H9 (cell line): ENCODE measurements at regions not wholly inside any gene's neighbourhood (a gene's known extent, or its start where the extent isn't known, plus 50 kb on each side); places are given as distances from the start of the nearest gene placed in this dataset.

Experiments used
- DNase-seq: peaks from one replicate; pipeline ENCODE4 v3.0.0-alpha.2; 2017
- H2AFZ ChIP-seq: one replicate; pipeline ENCODE4 v1.6.1; 2013; ENCODE audit warnings: mild to moderate bottlenecking, low read length, control low read depth, moderate library complexity
- H2AK5ac ChIP-seq: 2 replicates; pipeline ENCODE4 v1.6.1; 2013; ENCODE audit warnings: low read length, control low read depth, mixed read lengths; ENCODE audit not compliant: insufficient read length
- H2BK120ac ChIP-seq: one replicate; pipeline ENCODE4 v1.6.1; 2013; ENCODE audit warnings: low read depth, mild to moderate bottlenecking, low read length, control low read depth, inconsistent platforms; ENCODE audit not compliant: poor library complexity, severe bottlenecking
- H2BK12ac ChIP-seq: 2 replicates; pipeline ENCODE4 v1.6.1; 2013; ENCODE audit warnings: low read length, control low read depth, mixed read lengths, low read depth; ENCODE audit not compliant: insufficient read length
- H2BK15ac ChIP-seq: 2 replicates; pipeline ENCODE4 v1.6.1; 2013; ENCODE audit warnings: low read depth, low read length, control low read depth
- H2BK20ac ChIP-seq: one replicate; pipeline ENCODE4 v1.6.1; 2013; ENCODE audit warnings: low read depth, mild to moderate bottlenecking, low read length, control low read depth, inconsistent platforms; ENCODE audit not compliant: poor library complexity, severe bottlenecking
- H2BK5ac ChIP-seq: 2 replicates; pipeline ENCODE4 v1.6.1; 2013; ENCODE audit warnings: low read length, control low read depth, mixed read lengths; ENCODE audit not compliant: insufficient read length
- H3K14ac ChIP-seq: 2 replicates; pipeline ENCODE4 v1.6.1; 2013; ENCODE audit warnings: low read length, control low read depth; ENCODE audit not compliant: insufficient read depth
- H3K18ac ChIP-seq: 2 replicates; pipeline ENCODE4 v1.6.1; 2013; ENCODE audit warnings: low read depth, mild to moderate bottlenecking, mixed read lengths, low read length, control low read depth; ENCODE audit not compliant: insufficient read length
- H3K23ac ChIP-seq: 2 replicates; pipeline ENCODE4 v1.6.1; 2013; ENCODE audit warnings: low read length, control low read depth, mixed read lengths, low read depth; ENCODE audit not compliant: insufficient read length
- H3K23me2 ChIP-seq: 2 replicates; pipeline ENCODE4 v1.6.1; 2013; ENCODE audit warnings: low read depth, mild to moderate bottlenecking, mixed read lengths, low read length, control low read depth; ENCODE audit not compliant: insufficient read length, poor library complexity, severe bottlenecking
- H3K27ac ChIP-seq: 2 replicates; pipeline ENCODE4 v1.5.1; 2013; ENCODE audit warnings: low read length, control low read depth, mixed read lengths, low read depth; ENCODE audit not compliant: insufficient read length
- H3K27me3 ChIP-seq: 2 replicates; pipeline ENCODE4 v1.6.1; 2013; ENCODE audit warnings: low read length, control low read depth, inconsistent platforms; ENCODE audit not compliant: insufficient read depth
- H3K4ac ChIP-seq: 2 replicates; pipeline ENCODE4 v1.6.1; 2013; ENCODE audit warnings: low read depth, mild to moderate bottlenecking, control low read depth, inconsistent platforms, low read length, moderate library complexity
- H3K4me1 ChIP-seq: 2 replicates; pipeline ENCODE4 v1.6.1; 2013; ENCODE audit warnings: low read length, control low read depth, inconsistent platforms; ENCODE audit not compliant: insufficient read depth
- H3K4me2 ChIP-seq: 2 replicates; pipeline ENCODE4 v1.6.1; 2013; ENCODE audit warnings: low read length, control low read depth, mixed read lengths; ENCODE audit not compliant: insufficient read length, insufficient read depth
- H3K56ac ChIP-seq: 2 replicates; pipeline ENCODE4 v1.6.1; 2013; ENCODE audit warnings: low read depth, mild to moderate bottlenecking, mixed read lengths, low read length, control low read depth; ENCODE audit not compliant: insufficient read length
- H3K79me1 ChIP-seq: 2 replicates; pipeline ENCODE4 v1.6.1; 2013; ENCODE audit warnings: low read depth, mild to moderate bottlenecking, moderate library complexity, low read length, control low read depth, inconsistent platforms; ENCODE audit not compliant: insufficient read depth, poor library complexity, severe bottlenecking
- H3K79me2 ChIP-seq: 2 replicates; pipeline ENCODE4 v1.6.1; 2013; ENCODE audit warnings: low read length, control low read depth, inconsistent platforms; ENCODE audit not compliant: insufficient read depth
- H3K9ac ChIP-seq: 2 replicates; pipeline ENCODE4 v1.6.1; 2013; ENCODE audit warnings: low read length, control low read depth, mixed read lengths; ENCODE audit not compliant: insufficient read length; ENCODE audit errors: extremely low read depth
- H3K9me3 ChIP-seq: one replicate; pipeline ENCODE4 v1.6.1; 2013; ENCODE audit warnings: low read depth, low read length, inconsistent platforms; ENCODE audit not compliant: control insufficient read depth
- H3T11ph ChIP-seq: one replicate; pipeline ENCODE4 v1.6.1; 2013; ENCODE audit warnings: mild to moderate bottlenecking, low read length, control low read depth, inconsistent platforms
- H4K20me1 ChIP-seq: one replicate; pipeline ENCODE4 v1.6.1; 2013; ENCODE audit not compliant: control insufficient read depth, insufficient read length, insufficient read depth
- H4K5ac ChIP-seq: 2 replicates; pipeline ENCODE4 v1.6.1; 2013; ENCODE audit warnings: low read depth, mild to moderate bottlenecking, mixed read lengths, low read length, control low read depth; ENCODE audit not compliant: insufficient read length
- H4K8ac ChIP-seq: replicated peaks from 2 replicates; pipeline ENCODE4 v1.6.1; 2013; ENCODE audit warnings: low read length, control low read depth, mixed read lengths, low read depth; ENCODE audit not compliant: insufficient read length
- H4K91ac ChIP-seq: 2 replicates; pipeline ENCODE4 v1.6.1; 2013; ENCODE audit warnings: low read depth, mild to moderate bottlenecking, moderate library complexity, mixed read lengths, low read length, control low read depth; ENCODE audit not compliant: insufficient read length
- H3K27ac Mint-ChIP-seq, 3 experiments: 2 replicates in 2 of 3; 3 replicates in 1 of 3; pipeline ENCODE4 v1.8.0; 2020 to 2021; ENCODE audit warnings: mixed read lengths in 3 of 3, mild to moderate bottlenecking in 1 of 3, moderate library complexity in 1 of 3
- H3K27me3 Mint-ChIP-seq: 2 replicates; pipeline ENCODE4 v1.8.0; 2021; ENCODE audit warnings: low read depth, mild to moderate bottlenecking, moderate library complexity, mixed read lengths
- H3K36me3 Mint-ChIP-seq, 3 experiments: 2 replicates in 2 of 3; 3 replicates in 1 of 3; pipeline ENCODE4 v1.8.0; 2020 to 2021; ENCODE audit warnings: low read depth in 3 of 3, mixed read lengths in 3 of 3; ENCODE audit not compliant: insufficient read depth in 1 of 3
- H3K4me1 Mint-ChIP-seq, 2 experiments: 2 replicates each; pipeline ENCODE4 v1.8.0; 2020; ENCODE audit warnings: mixed read lengths in 2 of 2
- H3K4me3 Mint-ChIP-seq, 2 experiments: 2 replicates in 1 of 2; 3 replicates in 1 of 2; pipeline ENCODE4 v1.8.0; 2020 to 2021; ENCODE audit warnings: mild to moderate bottlenecking in 2 of 2, mixed read lengths in 2 of 2, moderate library complexity in 1 of 2
- H3K9me3 Mint-ChIP-seq, 2 experiments: 2 replicates in 1 of 2; 3 replicates in 1 of 2; pipeline ENCODE4 v1.8.0; 2020; ENCODE audit warnings: mild to moderate bottlenecking in 2 of 2, mixed read lengths in 2 of 2, moderate library complexity in 1 of 2
- WGBS: extraction: QIAGEN DNeasy Blood & Tissue Kit; methylation state at CpG from one replicate; pipeline ENCODE4 v1.1.7; 2013; ENCODE audit warnings: missing lambda C conversion rate, low lambda C conversion rate, mixed read lengths; ENCODE audit not compliant: insufficient read length; ENCODE audit errors: extremely low coverage; 5-methylcytosine and 5-hydroxymethylcytosine counted together
- TF ChIP-seq, protein P1 (sequence below): fragments of 200-600 bp; sonication (generic); conservative IDR thresholded peaks from 3 replicates; pipeline ENCODE4 v1.8.0; 2021; ENCODE audit warnings: antibody characterized with exemption, mild to moderate bottlenecking

DNA sequence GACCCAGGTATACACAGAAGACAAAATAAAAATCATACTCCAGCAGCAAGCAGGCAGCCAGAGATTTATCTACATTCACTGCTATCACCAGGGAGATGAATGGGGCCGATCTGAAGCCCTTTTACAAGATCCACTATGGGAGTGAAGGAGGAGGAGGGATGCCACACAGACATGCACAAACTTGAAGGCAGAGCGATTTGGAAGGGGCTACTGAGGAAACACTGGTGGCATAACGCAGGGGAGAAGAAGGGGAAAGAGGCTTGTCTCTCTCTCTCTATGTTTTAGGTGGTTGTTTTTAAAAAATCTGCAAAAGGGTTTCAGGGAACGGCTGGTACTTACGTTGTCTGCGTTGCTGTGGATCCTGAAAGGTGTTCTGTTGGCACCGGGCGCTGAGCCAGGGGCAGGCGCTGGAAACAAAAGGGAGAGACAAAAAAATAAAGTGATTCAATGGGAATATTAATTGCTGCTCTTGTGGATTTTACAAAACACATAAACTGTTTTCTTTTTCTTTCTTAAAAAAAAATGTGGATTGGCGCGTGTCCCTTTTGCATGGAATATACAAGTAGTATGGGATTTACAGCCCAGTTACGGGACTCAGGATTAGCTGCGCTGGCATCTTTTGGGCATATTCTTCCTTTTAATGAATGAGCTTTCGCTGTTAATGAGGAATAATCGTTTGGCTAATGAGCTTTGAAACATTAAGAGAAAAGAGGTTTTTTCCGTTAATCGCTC, 255.3 kb upstream of the PMFBP1 start:
- H3K23ac ChIP-seq, result no peak overlapping the region
- no peaks in the 10 kb centered on the region for H3K9me3 ChIP-seq
- H3K9me3 Mint-ChIP-seq, result peaks cover 0 to 7% of the 10 kb centered on the region in 2 experiments; a peak in 2 of 5 replicates
- H4K20me1 ChIP-seq, result no peaks in the 10 kb centered on the region
- no peak overlapping the region for H3T11ph ChIP-seq
- H3K27me3 Mint-ChIP-seq, result no peaks in the 10 kb centered on the region
- TF ChIP-seq, protein P1, sequence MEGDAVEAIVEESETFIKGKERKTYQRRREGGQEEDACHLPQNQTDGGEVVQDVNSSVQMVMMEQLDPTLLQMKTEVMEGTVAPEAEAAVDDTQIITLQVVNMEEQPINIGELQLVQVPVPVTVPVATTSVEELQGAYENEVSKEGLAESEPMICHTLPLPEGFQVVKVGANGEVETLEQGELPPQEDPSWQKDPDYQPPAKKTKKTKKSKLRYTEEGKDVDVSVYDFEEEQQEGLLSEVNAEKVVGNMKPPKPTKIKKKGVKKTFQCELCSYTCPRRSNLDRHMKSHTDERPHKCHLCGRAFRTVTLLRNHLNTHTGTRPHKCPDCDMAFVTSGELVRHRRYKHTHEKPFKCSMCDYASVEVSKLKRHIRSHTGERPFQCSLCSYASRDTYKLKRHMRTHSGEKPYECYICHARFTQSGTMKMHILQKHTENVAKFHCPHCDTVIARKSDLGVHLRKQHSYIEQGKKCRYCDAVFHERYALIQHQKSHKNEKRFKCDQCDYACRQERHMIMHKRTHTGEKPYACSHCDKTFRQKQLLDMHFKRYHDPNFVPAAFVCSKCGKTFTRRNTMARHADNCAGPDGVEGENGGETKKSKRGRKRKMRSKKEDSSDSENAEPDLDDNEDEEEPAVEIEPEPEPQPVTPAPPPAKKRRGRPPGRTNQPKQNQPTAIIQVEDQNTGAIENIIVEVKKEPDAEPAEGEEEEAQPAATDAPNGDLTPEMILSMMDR, result no peak
- no peak overlapping the region for H4K8ac ChIP-seq
- no peak overlapping the region for H4K91ac ChIP-seq
- no peak overlapping the region for H2AFZ ChIP-seq
- no peak overlapping the region for H2BK20ac ChIP-seq
- H3K27me3 ChIP-seq, result no peaks in the 10 kb centered on the region
- no peak overlapping the region for H2AK5ac ChIP-seq
- peaks cover 18 to 21% (median 21%) of the 10 kb centered on the region in 3 experiments; a peak in 6 of 7 replicates for H3K36me3 Mint-ChIP-seq
- H3K79me2 ChIP-seq, result no peaks in the 10 kb centered on the region
- H2BK120ac ChIP-seq, result no peak overlapping the region
- no peak overlapping the region for H3K9ac ChIP-seq
- peaks cover 3 to 6% of the 10 kb centered on the region in 2 experiments; a peak in 3 of 4 replicates for H3K4me1 Mint-ChIP-seq
- no peak overlapping the region for H3K27ac Mint-ChIP-seq
- H3K27ac ChIP-seq, result no peak overlapping the region
- H2BK5ac ChIP-seq, result no peak overlapping the region
- no peak for DNase-seq
- H3K4me2 ChIP-seq, result no peak overlapping the region
- no peak overlapping the region for H4K5ac ChIP-seq
- no peak overlapping the region for H3K4me3 Mint-ChIP-seq
- WGBS, result no CpG with 5 or more reads among the region's 17 CpGs
- H3K18ac ChIP-seq, result no peak overlapping the region
- H3K4me1 ChIP-seq, result no peaks in the 10 kb centered on the region
- H3K14ac ChIP-seq, result no peak overlapping the region
- H2BK12ac ChIP-seq, result no peak overlapping the region
- no peaks in the 10 kb centered on the region for H3K23me2 ChIP-seq
- H2BK15ac ChIP-seq, result no peak overlapping the region
- no peak overlapping the region for H3K4ac ChIP-seq
- no peaks in the 10 kb centered on the region for H3K79me1 ChIP-seq
- no peak overlapping the region for H3K56ac ChIP-seq
